Ishikawa (cell line): ENCODE measurements at regions not wholly inside any gene's neighbourhood (a gene's known extent, or its start where the extent isn't known, plus 50 kb on each side); places are given as distances from the start of the nearest gene placed in this dataset.

Experiments used
- CEBPB ChIP-seq: IDR thresholded peaks from 2 replicates; pipeline ENCODE4 v1.6.1; 2012
- CREB1 ChIP-seq: IDR thresholded peaks from 2 replicates; pipeline ENCODE4 v1.6.1; 2012; ENCODE audit warnings: low read depth
- EGR1 ChIP-seq: IDR thresholded peaks from 2 replicates; pipeline ENCODE4 v1.6.1; 2012
- EP300 ChIP-seq: IDR thresholded peaks from 2 replicates; pipeline ENCODE4 v1.6.1; 2012; ENCODE audit warnings: borderline replicate concordance
- FOXM1 ChIP-seq: IDR thresholded peaks from 2 replicates; pipeline ENCODE4 v1.6.1; 2012; ENCODE audit warnings: low read depth, borderline replicate concordance
- MAX ChIP-seq: IDR thresholded peaks from 2 replicates; pipeline ENCODE4 v1.6.1; 2012
- NFIC ChIP-seq: IDR thresholded peaks from 2 replicates; pipeline ENCODE4 v1.6.1; 2012
- RAD21 ChIP-seq: IDR thresholded peaks from 2 replicates; pipeline ENCODE4 v1.6.1; 2012; ENCODE audit warnings: low read depth
- REST ChIP-seq: IDR thresholded peaks from 2 replicates; pipeline ENCODE4 v1.6.1; 2012; ENCODE audit warnings: low read depth, mild to moderate bottlenecking
- TAF1 ChIP-seq: IDR thresholded peaks from 2 replicates; pipeline ENCODE4 v1.6.1; 2012; ENCODE audit warnings: low read depth, mild to moderate bottlenecking
- TCF12 ChIP-seq: IDR thresholded peaks from 2 replicates; pipeline ENCODE4 v1.6.1; 2012; ENCODE audit warnings: low read depth
- TEAD4 ChIP-seq: IDR thresholded peaks from 2 replicates; pipeline ENCODE4 v1.6.1; 2012
- YY1 ChIP-seq: IDR thresholded peaks from 2 replicates; pipeline ENCODE4 v1.6.1; 2012; ENCODE audit warnings: low read depth
- ZBTB7A ChIP-seq: IDR thresholded peaks from 2 replicates; pipeline ENCODE4 v1.6.1; 2012; ENCODE audit warnings: low read depth
- TF ChIP-seq, protein P1 (sequence below): IDR thresholded peaks from 2 replicates; pipeline ENCODE4 v1.6.1; 2012

DNA sequence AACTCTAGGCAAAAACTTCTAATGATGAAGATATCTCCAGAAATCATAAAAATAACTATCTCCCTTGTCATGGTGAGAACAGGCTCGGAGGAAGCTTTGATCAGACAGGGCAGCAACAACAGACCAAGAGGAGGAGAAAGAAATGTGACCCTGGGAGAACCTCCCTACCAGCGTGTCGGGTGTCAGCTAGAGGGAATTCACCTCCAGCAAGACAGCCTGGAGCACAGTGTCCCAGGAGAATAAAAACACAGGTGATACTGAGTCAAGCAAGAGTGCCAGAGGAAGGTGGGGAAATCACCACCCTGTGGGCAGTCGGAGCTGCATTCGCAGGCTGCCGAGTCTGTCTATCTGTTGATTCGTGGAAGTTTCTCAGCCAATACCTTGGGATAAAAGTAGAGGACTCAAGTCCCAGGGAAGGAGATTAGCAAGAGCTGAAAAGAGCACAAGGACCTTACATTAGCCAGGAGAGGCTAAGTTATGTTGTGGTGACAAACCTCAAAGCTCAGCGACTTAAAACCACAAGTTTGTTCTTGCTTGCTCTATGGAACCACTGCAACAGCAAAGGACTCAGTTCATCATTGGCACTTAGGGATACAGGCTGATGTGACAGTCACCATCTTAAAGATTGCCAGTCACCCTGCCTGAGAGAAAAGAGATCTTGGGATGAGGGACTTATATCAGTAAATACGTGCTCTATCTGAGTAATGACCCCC, 598.3 kb downstream of the CCDC171 start:
- no peak for TF ChIP-seq ZBTB7A
- TF ChIP-seq, protein P1, sequence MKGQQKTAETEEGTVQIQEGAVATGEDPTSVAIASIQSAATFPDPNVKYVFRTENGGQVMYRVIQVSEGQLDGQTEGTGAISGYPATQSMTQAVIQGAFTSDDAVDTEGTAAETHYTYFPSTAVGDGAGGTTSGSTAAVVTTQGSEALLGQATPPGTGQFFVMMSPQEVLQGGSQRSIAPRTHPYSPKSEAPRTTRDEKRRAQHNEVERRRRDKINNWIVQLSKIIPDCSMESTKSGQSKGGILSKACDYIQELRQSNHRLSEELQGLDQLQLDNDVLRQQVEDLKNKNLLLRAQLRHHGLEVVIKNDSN, result no peak

- TF ChIP-seq, protein P1, result no peak
- TF ChIP-seq NFIC (no peak), REST (no peak), EP300 (no peak), FOXM1 (no peak), CEBPB (no peak), YY1 (no peak), MAX (no peak), EGR1 (no peak), ZBTB7A (no peak), TAF1 (no peak), RAD21 (no peak), TCF12 (no peak), TEAD4 (no peak), CREB1 (no peak)
These were observed 599.6 kb downstream of the CCDC171 start for GRCh38 chr9:16152276-16153101.

- TF ChIP-seq, protein P1, result no peak
- no peak for TF ChIP-seq FOXM1
- no peak for TF ChIP-seq REST
- no peak for TF ChIP-seq YY1
- TF ChIP-seq MAX, result no peak
- TF ChIP-seq NFIC, result no peak
- TF ChIP-seq EGR1, result no peak
- no peak for TF ChIP-seq EP300
- no peak for TF ChIP-seq TAF1
- TF ChIP-seq ZBTB7A, result no peak
- no peak for TF ChIP-seq CREB1
- TF ChIP-seq CEBPB, result no peak
- no peak for TF ChIP-seq TEAD4
- no peak for TF ChIP-seq TCF12
- TF ChIP-seq RAD21, result no peak
These were observed 600.4 kb downstream of the CCDC171 start for GRCh38 chr9:16153221-16153620.

DNA sequence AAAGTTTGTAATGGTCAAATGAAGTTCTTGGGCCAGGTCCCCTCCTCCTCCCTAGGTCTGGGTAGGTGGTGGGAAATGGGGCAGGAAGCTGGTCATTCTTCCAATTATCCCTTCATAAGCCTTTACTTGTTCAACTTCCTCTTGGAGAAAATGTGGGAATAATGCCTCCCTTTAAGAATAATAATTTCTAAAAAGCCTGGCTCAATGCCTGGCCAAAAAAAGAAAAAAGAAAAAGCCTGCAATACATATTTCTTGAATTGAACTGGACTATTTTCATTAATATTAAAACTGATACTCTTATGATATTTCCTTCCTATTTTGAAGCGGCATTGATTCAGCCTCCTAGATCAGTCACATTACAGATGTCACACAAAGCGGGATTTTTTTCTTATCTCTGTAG, 600.9 kb downstream of the CCDC171 start:
- no peak for TF ChIP-seq TEAD4
- TF ChIP-seq RAD21, result no peak
- TF ChIP-seq YY1, result no peak
- no peak for TF ChIP-seq EGR1
- TF ChIP-seq MAX, result no peak
- no peak for TF ChIP-seq FOXM1
- TF ChIP-seq REST, result no peak
- TF ChIP-seq ZBTB7A, result no peak
- no peak for TF ChIP-seq NFIC
- no peak for TF ChIP-seq TAF1
- TF ChIP-seq TCF12, result no peak
